Activated CD4-positive, alpha-beta T cell treated with anti-CD3 and anti-CD28 coated beads, Interleukin-2, amount 10 ng/mL, durations not matched to agents 7 days and 5 days (primary cell): ENCODE measurements at regions not wholly inside any gene's neighbourhood (a gene's known extent, or its start where the extent isn't known, plus 50 kb on each side); places are given as distances from the start of the nearest gene placed in this dataset.

Experiments used
- CTCF ChIA-PET: fragments of 350-600 bp; sonication (Branson Sonifier 250); formaldehyde crosslinking; loops from one replicate; lab custom pipeline; 2021; ENCODE audit warnings: antibody characterized with exemption; lab: Charles Lee
- POLR2A ChIA-PET: fragments of 350-600 bp; sonication (Branson Sonifier 250); formaldehyde crosslinking; loops from one replicate; lab custom pipeline; 2021; ENCODE audit warnings: antibody characterized with exemption; lab: Charles Lee
- DNase-seq: peaks from one replicate; pipeline ENCODE4 v3.0.0-alpha.2; 2020
- H3K27ac Mint-ChIP-seq: one replicate; pipeline ENCODE4 v1.8.0; 2021; ENCODE audit warnings: mild to moderate bottlenecking, moderate library complexity, mixed read lengths
- H3K27me3 Mint-ChIP-seq: one replicate; pipeline ENCODE4 v1.8.0; 2021; ENCODE audit warnings: mixed read lengths
- H3K36me3 Mint-ChIP-seq: one replicate; pipeline ENCODE4 v1.8.0; 2021; ENCODE audit warnings: low read depth, mixed read lengths
- H3K4me1 Mint-ChIP-seq: one replicate; pipeline ENCODE4 v1.8.0; 2021; ENCODE audit warnings: mixed read lengths
- H3K4me3 Mint-ChIP-seq: one replicate; pipeline ENCODE4 v1.8.0; 2021; ENCODE audit warnings: mild to moderate bottlenecking, moderate library complexity, mixed read lengths
- H3K9me3 Mint-ChIP-seq: one replicate; pipeline ENCODE4 v1.8.0; 2021; ENCODE audit warnings: mixed read lengths

DNA sequence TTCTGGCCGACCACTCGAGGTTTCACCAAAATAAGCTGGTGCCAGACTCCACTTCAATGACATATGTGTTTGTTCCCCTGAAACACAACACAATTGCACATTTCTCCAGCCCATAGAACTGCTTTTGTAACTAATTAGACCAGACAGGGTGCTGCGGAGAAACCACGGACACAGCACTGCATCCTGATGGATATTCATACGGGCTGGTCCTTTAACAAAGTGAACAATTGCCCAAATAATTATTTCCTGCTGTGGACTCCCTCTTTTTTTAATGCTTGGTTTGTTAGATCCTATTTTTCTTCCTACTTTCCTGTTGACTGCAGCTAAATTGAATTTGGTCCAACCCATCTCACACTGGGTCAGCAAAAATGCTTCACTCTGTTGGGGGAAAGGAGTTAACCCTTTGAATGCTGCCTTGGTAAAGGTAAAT lies 198.6 kb upstream of the BMPER start:
- ChIA-PET CTCF (interaction anchor here (0.6 kb wide), 1 partner anchor 774 kb away, joined by 3 read pairs; no protein-coding TSS in a partner anchor), POLR2A (no interaction called here)
- H3K27ac Mint-ChIP-seq: no peak overlapping the region

GRCh38 chr7:33707427-33707826 lies 197.9 kb upstream of the BMPER start:
- POLR2A ChIA-PET: no interaction called here
- Mint-ChIP-seq H3K36me3 (no peaks in the 10 kb centered on the region), H3K9me3 (peaks cover under 1% of the 10 kb centered on the region), H3K27me3 (no peaks in the 10 kb centered on the region), H3K4me1 (no peaks in the 10 kb centered on the region), H3K27ac (no peak overlapping the region), H3K4me3 (no peak overlapping the region)
- CTCF ChIA-PET: interaction anchor here (0.6 kb wide), 2 partner anchors 774 to 1207 kb away, joined by 3 to 4 read pairs; no protein-coding TSS in a partner anchor
- DNase-seq: no peak

More for the DNA sequence above, 198.6 kb upstream of the BMPER start:
- DNase-seq: no peak
- Mint-ChIP-seq H3K4me1 (no peaks in the 10 kb centered on the region), H3K4me3 (no peak overlapping the region), H3K36me3 (no peaks in the 10 kb centered on the region), H3K27me3 (no peaks in the 10 kb centered on the region), H3K9me3 (peaks cover 7% of the 10 kb centered on the region)

DNA sequence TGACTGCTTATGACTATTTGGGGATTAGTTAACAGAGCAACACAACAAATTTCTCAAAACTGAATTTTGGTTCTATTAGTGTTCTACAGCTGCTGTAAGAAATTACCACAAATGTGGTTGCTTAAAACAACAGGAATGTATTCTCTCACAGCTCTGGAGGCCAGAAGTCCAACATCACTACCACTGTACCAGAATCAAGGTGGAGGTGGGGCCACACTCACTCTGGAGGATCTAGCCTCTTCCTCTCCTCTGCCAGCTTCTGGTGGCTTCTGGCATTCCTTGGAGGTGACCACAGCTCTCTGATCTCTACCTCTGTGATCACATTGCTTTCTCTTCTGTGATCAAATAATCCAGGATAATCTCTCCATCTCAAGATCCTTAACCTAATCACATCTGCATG lies 194.7 kb upstream of the BMPER start:
- CTCF ChIA-PET: no interaction called here
- POLR2A ChIA-PET: no interaction called here
- no peaks in the 10 kb centered on the region for H3K36me3 Mint-ChIP-seq
- no peak for DNase-seq
- no peaks in the 10 kb centered on the region for H3K4me1 Mint-ChIP-seq
- no peaks in the 10 kb centered on the region for H3K27me3 Mint-ChIP-seq
- H3K9me3 Mint-ChIP-seq: no peaks in the 10 kb centered on the region
- no peak overlapping the region for H3K4me3 Mint-ChIP-seq
- no peak overlapping the region for H3K27ac Mint-ChIP-seq

- no peaks in the 10 kb centered on the region for H3K4me1 Mint-ChIP-seq
- POLR2A ChIA-PET: no interaction called here
Measured at GRCh38 chr7:33711231-33712019, 193.9 kb upstream of the BMPER start.

DNA sequence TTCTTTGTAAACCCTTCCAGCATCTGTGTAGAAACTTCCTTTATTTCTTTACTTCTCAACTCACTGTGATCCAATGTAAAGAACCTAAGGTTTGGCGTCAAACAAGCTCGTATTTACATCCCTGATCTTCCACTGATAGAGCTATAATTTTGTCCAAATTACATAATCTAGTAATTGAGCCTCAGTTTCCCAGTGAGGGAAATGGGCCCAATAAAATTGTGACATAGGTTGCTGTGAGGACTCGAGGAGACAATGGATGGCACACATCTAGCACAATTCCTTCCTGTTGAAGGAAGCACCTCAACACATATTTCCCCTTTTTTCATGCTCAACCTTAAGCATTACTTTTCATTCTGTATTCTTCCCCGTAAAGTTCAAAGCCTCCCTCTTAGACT lies 193.3 kb upstream of the BMPER start:
- CTCF ChIA-PET: no interaction called here
- Mint-ChIP-seq H3K36me3 (no peaks in the 10 kb centered on the region), H3K4me1 (no peaks in the 10 kb centered on the region), H3K27me3 (no peaks in the 10 kb centered on the region), H3K27ac (no peak overlapping the region), H3K4me3 (no peak overlapping the region), H3K9me3 (no peaks in the 10 kb centered on the region)
- POLR2A ChIA-PET: no interaction called here
- DNase-seq: no peak

More at GRCh38 chr7:33711231-33712019, 193.9 kb upstream of the BMPER start:
- Mint-ChIP-seq H3K27me3 (no peaks in the 10 kb centered on the region), H3K4me3 (no peak overlapping the region), H3K36me3 (no peaks in the 10 kb centered on the region), H3K9me3 (no peaks in the 10 kb centered on the region), H3K27ac (no peak overlapping the region)
- CTCF ChIA-PET: no interaction called here
- DNase-seq: no peak

- DNase-seq: no peak
- Mint-ChIP-seq H3K4me1 (no peaks in the 10 kb centered on the region), H3K27me3 (no peaks in the 10 kb centered on the region), H3K4me3 (no peak overlapping the region), H3K36me3 (no peaks in the 10 kb centered on the region), H3K27ac (no peak overlapping the region), H3K9me3 (no peaks in the 10 kb centered on the region)
- POLR2A ChIA-PET: no interaction called here
- CTCF ChIA-PET: no interaction called here
Measured at GRCh38 chr7:33714208-33714607, 191.1 kb upstream of the BMPER start.

GRCh38 chr7:33716581-33717477 lies 188.5 kb upstream of the BMPER start:
- Mint-ChIP-seq H3K4me3 (no peak overlapping the region), H3K27me3 (no peaks in the 10 kb centered on the region), H3K9me3 (no peaks in the 10 kb centered on the region), H3K27ac (no peak overlapping the region), H3K4me1 (no peaks in the 10 kb centered on the region), H3K36me3 (no peaks in the 10 kb centered on the region)
- CTCF ChIA-PET: no interaction called here
- DNase-seq: no peak
- POLR2A ChIA-PET: no interaction called here

- H3K4me1 Mint-ChIP-seq: no peaks in the 10 kb centered on the region
- no peaks in the 10 kb centered on the region for H3K9me3 Mint-ChIP-seq
- no peak overlapping the region for H3K27ac Mint-ChIP-seq
- CTCF ChIA-PET: no interaction called here
- no peak for DNase-seq
- no peaks in the 10 kb centered on the region for H3K27me3 Mint-ChIP-seq
- H3K4me3 Mint-ChIP-seq: no peak overlapping the region
- H3K36me3 Mint-ChIP-seq: no peaks in the 10 kb centered on the region
- POLR2A ChIA-PET: no interaction called here
Measured at GRCh38 chr7:33719059-33719581, 186.2 kb upstream of the BMPER start.

GRCh38 chr7:33720139-33720538 lies 185.2 kb upstream of the BMPER start:
- H3K9me3 Mint-ChIP-seq: no peaks in the 10 kb centered on the region
- no peaks in the 10 kb centered on the region for H3K27me3 Mint-ChIP-seq
- no peaks in the 10 kb centered on the region for H3K36me3 Mint-ChIP-seq
- ChIA-PET CTCF (no interaction called here), POLR2A (no interaction called here)
- DNase-seq: no peak
- no peak overlapping the region for H3K27ac Mint-ChIP-seq
- H3K4me1 Mint-ChIP-seq: no peaks in the 10 kb centered on the region
- no peak overlapping the region for H3K4me3 Mint-ChIP-seq

- ChIA-PET POLR2A (no interaction called here), CTCF (no interaction called here)
- no peak overlapping the region for H3K4me3 Mint-ChIP-seq
- no peaks in the 10 kb centered on the region for H3K4me1 Mint-ChIP-seq
- no peak for DNase-seq
- H3K9me3 Mint-ChIP-seq: no peaks in the 10 kb centered on the region
- no peaks in the 10 kb centered on the region for H3K27me3 Mint-ChIP-seq
- H3K27ac Mint-ChIP-seq: no peak overlapping the region
- H3K36me3 Mint-ChIP-seq: no peaks in the 10 kb centered on the region
Measured at GRCh38 chr7:33720870-33721269, 184.5 kb upstream of the BMPER start.

DNA sequence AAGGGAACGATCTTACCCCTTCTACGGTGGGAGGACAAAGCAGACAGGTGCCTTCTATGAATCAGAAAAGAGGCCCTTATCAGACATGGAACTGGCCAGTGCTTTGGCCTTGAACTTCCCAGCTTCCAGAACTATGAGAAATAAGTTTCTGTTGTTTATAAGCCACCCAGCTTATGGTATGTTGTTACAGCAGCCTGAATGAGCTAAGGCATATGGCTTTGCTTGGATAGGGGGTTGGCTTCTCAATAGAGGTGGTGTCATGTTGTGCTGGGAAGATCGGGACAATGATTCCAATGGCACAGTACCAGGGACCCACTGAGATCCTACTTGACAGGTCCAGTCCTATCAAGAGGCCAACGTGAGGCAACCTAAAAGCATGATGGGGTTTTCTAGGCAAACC lies 183.4 kb upstream of the BMPER start:
- H3K4me1 Mint-ChIP-seq: no peaks in the 10 kb centered on the region
- CTCF ChIA-PET: no interaction called here
- no peaks in the 10 kb centered on the region for H3K36me3 Mint-ChIP-seq
- H3K9me3 Mint-ChIP-seq: no peaks in the 10 kb centered on the region
- H3K4me3 Mint-ChIP-seq: no peak overlapping the region
- DNase-seq: no peak
- H3K27me3 Mint-ChIP-seq: no peaks in the 10 kb centered on the region
- POLR2A ChIA-PET: no interaction called here
- no peak overlapping the region for H3K27ac Mint-ChIP-seq

- H3K27me3 Mint-ChIP-seq: no peaks in the 10 kb centered on the region
- DNase-seq: no peak
- no peak overlapping the region for H3K27ac Mint-ChIP-seq
- ChIA-PET POLR2A (no interaction called here), CTCF (no interaction called here)
- no peaks in the 10 kb centered on the region for H3K36me3 Mint-ChIP-seq
- H3K4me3 Mint-ChIP-seq: no peak overlapping the region
- no peaks in the 10 kb centered on the region for H3K9me3 Mint-ChIP-seq
- no peaks in the 10 kb centered on the region for H3K4me1 Mint-ChIP-seq
Measured at GRCh38 chr7:33722383-33723101, 182.8 kb upstream of the BMPER start.
